Subcutaneous abdominal adipose tissue (tissue), 5 donors: ENCODE measurements at regions not wholly inside any gene's neighbourhood (a gene's known extent, or its start where the extent isn't known, plus 50 kb on each side); places are given as distances from the start of the nearest gene placed in this dataset.

Experiments used
- H3K27ac ChIP-seq: one replicate; pipeline ENCODE4 v1.7.0; 2013; ENCODE audit warnings: low read depth, mild to moderate bottlenecking, inconsistent platforms, low read length, moderate library complexity
- H3K27me3 ChIP-seq, 5 donors: one replicate each; pipeline ENCODE4 v1.7.0; 2013; ENCODE audit warnings: low read length in 5 of 5, inconsistent platforms in 1 of 5; ENCODE audit not compliant: control insufficient read depth in 5 of 5, insufficient read depth in 4 of 5
- H3K36me3 ChIP-seq, 5 donors: one replicate each; pipeline ENCODE4 v1.7.0; 2013; ENCODE audit warnings: low read length in 5 of 5; ENCODE audit not compliant: control insufficient read depth in 5 of 5, insufficient read depth in 5 of 5
- H3K4me1 ChIP-seq, 5 donors: one replicate each; pipeline ENCODE4 v1.7.0; 2013; ENCODE audit warnings: low read length in 5 of 5, mild to moderate bottlenecking in 3 of 5, moderate library complexity in 1 of 5; ENCODE audit not compliant: control insufficient read depth in 5 of 5, insufficient read depth in 5 of 5
- H3K4me3 ChIP-seq, 5 donors: one replicate each; pipeline ENCODE4 v1.7.0; 2013; ENCODE audit warnings: low read length in 5 of 5, low read depth in 1 of 5
- H3K9ac ChIP-seq, 5 donors: one replicate each; pipeline ENCODE4 v1.7.0; 2013; ENCODE audit warnings: low read length in 5 of 5, mild to moderate bottlenecking in 4 of 5, moderate library complexity in 3 of 5
- H3K9me3 ChIP-seq, 5 donors: one replicate each; pipeline ENCODE4 v1.7.0; 2013; ENCODE audit warnings: low read length in 5 of 5; ENCODE audit not compliant: control insufficient read depth in 5 of 5
- donor health status: healthy.
- donor health status: healthy.
- donor health status: healthy.
- donor health status: healthy.
- donor health status: healthy.

GRCh38 chr5:6941631-6942030, 228.4 kb downstream of the TENT4A start:
- peaks cover 0 to 4% (median 3%) of the 10 kb centered on the region in 5 donors for H3K27me3 ChIP-seq
- no peak overlapping the region for H3K27ac ChIP-seq
- no peaks in the 10 kb centered on the region for H3K36me3 ChIP-seq
- H3K4me3 ChIP-seq, result no peak overlapping the region
- no peaks in the 10 kb centered on the region for H3K9me3 ChIP-seq
- H3K4me1 ChIP-seq, result no peaks in the 10 kb centered on the region
- H3K9ac ChIP-seq, result no peak overlapping the region

- H3K27me3 ChIP-seq, result no peaks in the 10 kb centered on the region
- H3K9ac ChIP-seq, result no peak overlapping the region
- H3K9me3 ChIP-seq, result no peaks in the 10 kb centered on the region
- no peaks in the 10 kb centered on the region for H3K36me3 ChIP-seq
- no peak overlapping the region for H3K27ac ChIP-seq
- no peaks in the 10 kb centered on the region for H3K4me1 ChIP-seq
- no peak overlapping the region for H3K4me3 ChIP-seq
Measured at GRCh38 chr5:6943197-6944112, 230.2 kb downstream of the TENT4A start.

DNA sequence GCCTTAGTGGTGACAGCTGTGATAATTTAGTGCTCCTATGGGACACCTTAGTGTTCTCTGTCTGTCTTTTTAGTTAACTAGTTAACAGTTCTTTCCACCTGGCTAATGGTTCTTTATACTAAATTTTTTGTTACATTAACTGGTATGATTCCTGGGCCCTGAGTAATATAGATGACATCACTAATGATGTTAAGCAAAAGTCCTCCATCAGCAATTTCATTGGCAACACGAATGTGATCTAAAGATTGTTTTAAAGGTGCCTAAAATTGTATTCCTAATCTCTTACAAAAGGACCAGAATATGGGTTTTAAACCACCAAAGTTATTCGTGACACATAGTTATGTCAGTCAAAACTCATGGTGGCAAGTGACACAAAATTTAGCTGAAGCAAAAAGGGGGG, 235.3 kb downstream of the TENT4A start:
- Histone ChIP-seq H3K4me1 (no peaks in the 10 kb centered on the region), H3K36me3 (no peaks in the 10 kb centered on the region), H3K27me3 (no peaks in the 10 kb centered on the region), H3K27ac (no peak overlapping the region), H3K4me3 (no peak overlapping the region), H3K9ac (no peak overlapping the region), H3K9me3 (no peaks in the 10 kb centered on the region)

DNA sequence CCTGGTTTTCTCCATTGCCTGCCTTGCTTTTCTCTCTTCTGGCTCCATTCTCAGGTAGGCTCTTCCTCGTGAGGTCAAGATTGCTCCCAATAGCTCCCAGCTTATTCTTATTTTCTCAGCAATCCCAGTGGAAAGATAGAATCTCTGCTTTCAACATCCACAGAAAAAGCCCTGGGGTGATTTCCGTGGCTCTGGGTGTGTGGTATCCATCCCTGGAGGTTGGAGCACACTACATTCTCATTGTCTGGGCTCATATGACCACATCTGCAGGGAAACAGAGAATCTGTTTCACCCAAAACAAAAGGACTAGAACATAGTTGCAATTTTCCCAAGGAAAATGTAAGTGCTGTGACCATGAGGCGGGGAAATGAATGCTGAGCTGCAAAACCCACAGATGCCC, 236.0 kb downstream of the TENT4A start:
- Histone ChIP-seq H3K4me3 (no peak overlapping the region), H3K9me3 (no peaks in the 10 kb centered on the region), H3K27ac (no peak overlapping the region), H3K4me1 (no peaks in the 10 kb centered on the region), H3K36me3 (no peaks in the 10 kb centered on the region), H3K9ac (no peak overlapping the region), H3K27me3 (no peaks in the 10 kb centered on the region)

DNA sequence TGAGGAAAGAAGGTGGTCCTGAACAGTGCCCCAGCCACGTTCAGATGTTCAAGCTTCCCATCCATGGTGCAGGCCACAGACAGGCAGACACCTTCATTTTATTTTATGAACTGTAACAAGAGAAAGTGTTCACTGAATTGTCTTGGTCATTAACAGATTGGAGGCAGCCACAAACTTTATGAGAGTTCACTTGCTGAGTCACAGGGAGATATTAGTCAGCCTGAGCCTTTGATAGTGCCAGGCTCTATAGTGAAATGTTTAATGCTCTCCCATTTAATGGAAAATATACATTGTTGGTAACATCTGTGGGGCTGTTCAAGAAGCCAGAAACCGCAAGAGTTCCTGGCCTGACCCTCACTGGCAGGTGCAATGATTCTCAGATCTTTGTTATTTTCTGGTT, 237.0 kb downstream of the TENT4A start:
- H3K9ac ChIP-seq, result no peak overlapping the region
- no peak overlapping the region for H3K27ac ChIP-seq
- no peak overlapping the region for H3K4me3 ChIP-seq
- H3K9me3 ChIP-seq, result no peaks in the 10 kb centered on the region
- H3K27me3 ChIP-seq, result no peaks in the 10 kb centered on the region
- no peaks in the 10 kb centered on the region for H3K4me1 ChIP-seq
- no peaks in the 10 kb centered on the region for H3K36me3 ChIP-seq

DNA sequence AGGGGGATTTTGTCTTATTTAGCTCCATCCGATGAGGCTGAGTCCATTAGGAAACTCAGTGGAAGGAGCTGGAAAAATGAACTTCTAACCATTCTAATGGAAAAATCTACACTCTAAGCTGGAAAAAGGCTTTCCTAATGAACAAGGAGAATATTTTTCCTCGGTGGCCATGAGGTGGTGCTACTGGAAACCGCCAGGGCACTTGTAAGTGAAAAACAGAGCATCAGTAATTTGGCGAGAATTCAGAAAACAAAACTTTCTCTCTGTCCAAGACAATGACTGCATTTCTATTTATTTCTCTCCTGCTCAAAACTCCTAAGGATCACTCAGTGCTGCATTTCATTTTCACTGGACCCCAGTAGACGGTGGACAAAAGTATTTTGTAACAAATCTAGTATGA, 237.6 kb downstream of the TENT4A start:
- Histone ChIP-seq H3K9ac (no peak overlapping the region), H3K27me3 (no peaks in the 10 kb centered on the region), H3K4me1 (no peaks in the 10 kb centered on the region), H3K4me3 (no peak overlapping the region), H3K27ac (no peak overlapping the region), H3K9me3 (no peaks in the 10 kb centered on the region), H3K36me3 (no peaks in the 10 kb centered on the region)

GRCh38 chr5:6961123-6961522, 247.9 kb downstream of the TENT4A start:
- Histone ChIP-seq H3K27me3 (no peaks in the 10 kb centered on the region), H3K9me3 (peaks cover 0 to 2% (median 0%) of the 10 kb centered on the region in 5 donors), H3K36me3 (no peaks in the 10 kb centered on the region), H3K9ac (no peak overlapping the region), H3K4me1 (no peaks in the 10 kb centered on the region), H3K27ac (no peak overlapping the region), H3K4me3 (no peak overlapping the region)

DNA sequence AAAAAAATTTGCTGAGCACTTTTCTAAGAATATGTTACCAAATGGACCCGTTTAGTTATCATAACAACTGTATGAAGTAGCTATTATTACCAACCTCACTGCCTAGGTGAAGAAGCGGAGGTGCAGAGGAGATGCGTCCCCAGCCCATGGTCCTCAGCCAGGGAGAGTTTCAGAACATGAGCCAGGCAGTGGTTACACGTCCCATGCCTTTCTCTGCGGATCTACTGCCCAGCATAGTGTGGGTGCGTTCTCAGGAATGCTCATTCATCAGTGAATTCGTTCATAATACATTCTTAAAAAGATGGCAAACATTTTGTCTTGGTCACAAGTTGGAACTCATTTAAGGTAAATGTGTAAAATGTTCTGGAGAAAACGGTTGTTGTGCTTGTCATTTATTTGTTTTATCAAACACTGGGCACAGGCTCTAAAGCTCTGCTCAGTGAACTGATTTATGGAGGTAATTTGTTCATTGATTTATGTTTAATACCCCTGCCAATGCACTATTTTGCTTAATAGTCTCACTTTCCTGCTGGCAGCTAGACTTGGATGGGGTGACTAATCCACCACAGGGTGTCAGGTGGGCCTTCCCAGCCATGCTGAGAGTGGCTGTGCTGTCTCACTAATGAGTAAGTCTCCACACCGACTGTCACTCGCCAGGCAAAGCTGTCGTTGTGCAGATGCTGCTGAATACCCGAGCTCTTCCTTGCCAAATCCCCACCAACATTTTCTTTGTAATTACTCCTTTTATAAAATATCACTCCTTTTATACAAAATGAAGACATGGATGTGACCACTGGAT, 248.8 kb downstream of the TENT4A start:
- Histone ChIP-seq H3K9ac (no peak overlapping the region), H3K27ac (no peak overlapping the region)

DNA sequence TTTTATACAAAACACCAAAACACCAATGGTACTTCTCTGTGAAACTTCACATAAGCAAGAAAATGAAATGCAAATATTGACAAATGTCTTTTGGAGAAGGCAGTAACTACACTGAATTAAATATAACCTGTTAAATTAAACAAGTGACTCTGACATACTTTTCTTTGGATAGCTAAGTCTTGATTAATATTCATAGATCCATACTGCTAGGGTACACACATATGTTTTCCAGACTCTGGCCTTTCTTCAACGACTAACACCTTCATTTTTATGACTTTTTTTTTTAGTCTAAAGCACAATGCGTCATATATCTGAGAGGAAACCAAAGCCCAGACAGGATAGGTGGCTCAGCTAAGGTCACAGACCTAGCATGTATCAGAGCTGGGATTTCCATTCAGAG, 263.7 kb downstream of the TENT4A start:
- Histone ChIP-seq H3K36me3 (no peaks in the 10 kb centered on the region), H3K4me1 (no peaks in the 10 kb centered on the region), H3K9ac (no peak overlapping the region), H3K9me3 (peaks cover 0 to 4% (median 0%) of the 10 kb centered on the region in 5 donors), H3K27me3 (no peaks in the 10 kb centered on the region), H3K27ac (no peak overlapping the region), H3K4me3 (no peak overlapping the region)

More for the DNA sequence above, 248.8 kb downstream of the TENT4A start:
- Histone ChIP-seq H3K9me3 (peaks cover 0 to 2% (median 0%) of the 10 kb centered on the region in 5 donors), H3K27me3 (no peaks in the 10 kb centered on the region), H3K4me1 (no peaks in the 10 kb centered on the region), H3K36me3 (no peaks in the 10 kb centered on the region), H3K4me3 (no peak overlapping the region)

- no peaks in the 10 kb centered on the region for H3K4me1 ChIP-seq
- no peak overlapping the region for H3K9ac ChIP-seq
- no peaks in the 10 kb centered on the region for H3K27me3 ChIP-seq
- H3K9me3 ChIP-seq, result no peaks in the 10 kb centered on the region
- no peak overlapping the region for H3K27ac ChIP-seq
- H3K4me3 ChIP-seq, result no peak overlapping the region
- H3K36me3 ChIP-seq, result no peaks in the 10 kb centered on the region
Measured at GRCh38 chr5:6979061-6979460, 265.8 kb downstream of the TENT4A start.
